SK-N-SH treated with all-trans-retinoic acid at 6 μM for 48 hours (cell line): ENCODE measurements at regions not wholly inside any gene's neighbourhood (a gene's known extent, or its start where the extent isn't known, plus 50 kb on each side); places are given as distances from the start of the nearest gene placed in this dataset.

Source experiments
- ARNTL ChIP-seq: fragments of 450-650 bp; formaldehyde crosslinking; IDR thresholded peaks from 2 replicates; pipeline ENCODE4 v1.5.0; 2020; ENCODE audit warnings: low read depth, mild to moderate bottlenecking, moderate library complexity, borderline replicate concordance
- CSDC2 ChIP-seq: fragments of 250-450 bp; sonication (Bioruptor Pico); IDR thresholded peaks from 2 replicates; pipeline ENCODE4 v1.5.0; 2020; ENCODE audit warnings: mild to moderate bottlenecking, moderate library complexity
- ISL1 ChIP-seq: fragments of 250-450 bp; sonication (Bioruptor Pico); IDR thresholded peaks from 2 replicates; pipeline ENCODE4 v2.1.2; 2022; ENCODE audit warnings: mild to moderate bottlenecking, moderate library complexity
- RARB ChIP-seq: fragments of 250-450 bp; sonication (Bioruptor Pico); IDR thresholded peaks from 2 replicates; pipeline ENCODE4 v1.8.0; 2021; ENCODE audit warnings: mild to moderate bottlenecking, moderate library complexity
- TCF4 ChIP-seq: fragments of 250-450 bp; sonication (Bioruptor Pico); IDR thresholded peaks from 2 replicates; pipeline ENCODE4 v1.8.0; 2021; ENCODE audit warnings: mild to moderate bottlenecking, moderate library complexity, borderline replicate concordance
- ZC3H10 ChIP-seq: fragments of 250-450 bp; sonication (Bioruptor Pico); IDR thresholded peaks from 2 replicates; pipeline ENCODE4 v1.5.1; 2021; ENCODE audit warnings: mild to moderate bottlenecking, moderate library complexity
- ZFP3 ChIP-seq: fragments of 250-450 bp; sonication (Bioruptor Pico); IDR thresholded peaks from 2 replicates; pipeline ENCODE4 v1.5.0; 2020; ENCODE audit warnings: mild to moderate bottlenecking, moderate library complexity
- ZNF70 ChIP-seq: fragments of 450-650 bp; formaldehyde crosslinking; IDR thresholded peaks from 2 replicates; pipeline ENCODE4 v1.5.0; 2020; ENCODE audit warnings: mild to moderate bottlenecking, moderate library complexity
- ZNF8 ChIP-seq: fragments of 450-650 bp; formaldehyde crosslinking; IDR thresholded peaks from 2 replicates; pipeline ENCODE4 v1.5.0; 2020; ENCODE audit warnings: mild to moderate bottlenecking, moderate library complexity
- TF ChIP-seq, protein P1 (sequence below): fragments of 250-450 bp; sonication (Bioruptor Pico); IDR thresholded peaks from 2 replicates; pipeline ENCODE4 v1.8.0; 2020; ENCODE audit warnings: mild to moderate bottlenecking, moderate library complexity, borderline replicate concordance

DNA sequence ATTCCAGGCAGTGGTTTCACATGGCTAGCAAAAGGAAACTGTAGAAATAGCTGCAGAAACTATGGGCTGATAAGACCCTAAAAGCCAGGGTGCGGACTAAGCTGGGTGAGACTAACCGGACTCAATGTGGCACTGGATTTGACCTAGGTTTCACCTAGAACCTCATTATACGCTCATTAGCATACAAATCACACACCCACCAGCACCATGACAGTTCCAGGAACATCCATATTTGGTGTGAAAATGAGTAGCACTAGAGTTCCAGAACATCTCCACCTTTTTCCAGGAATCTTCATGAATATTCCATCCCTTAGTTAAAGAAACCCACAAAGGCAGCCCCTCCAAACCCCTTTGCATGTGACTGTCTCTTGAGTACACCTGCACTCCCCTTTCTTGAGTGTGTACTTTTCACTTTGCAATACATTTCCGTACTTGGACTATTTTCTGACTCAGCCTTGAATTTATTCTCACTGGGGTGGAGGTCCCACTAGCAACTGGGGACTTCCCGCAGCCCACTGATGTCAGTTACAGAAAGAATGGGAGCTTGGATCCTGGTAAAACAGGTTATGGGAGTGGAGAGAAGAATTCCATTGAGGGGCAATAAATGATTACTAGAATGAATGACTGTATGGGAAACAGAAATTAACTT is 58.0 kb upstream of the SPATA31C2 start:
- TF ChIP-seq, protein P1, sequence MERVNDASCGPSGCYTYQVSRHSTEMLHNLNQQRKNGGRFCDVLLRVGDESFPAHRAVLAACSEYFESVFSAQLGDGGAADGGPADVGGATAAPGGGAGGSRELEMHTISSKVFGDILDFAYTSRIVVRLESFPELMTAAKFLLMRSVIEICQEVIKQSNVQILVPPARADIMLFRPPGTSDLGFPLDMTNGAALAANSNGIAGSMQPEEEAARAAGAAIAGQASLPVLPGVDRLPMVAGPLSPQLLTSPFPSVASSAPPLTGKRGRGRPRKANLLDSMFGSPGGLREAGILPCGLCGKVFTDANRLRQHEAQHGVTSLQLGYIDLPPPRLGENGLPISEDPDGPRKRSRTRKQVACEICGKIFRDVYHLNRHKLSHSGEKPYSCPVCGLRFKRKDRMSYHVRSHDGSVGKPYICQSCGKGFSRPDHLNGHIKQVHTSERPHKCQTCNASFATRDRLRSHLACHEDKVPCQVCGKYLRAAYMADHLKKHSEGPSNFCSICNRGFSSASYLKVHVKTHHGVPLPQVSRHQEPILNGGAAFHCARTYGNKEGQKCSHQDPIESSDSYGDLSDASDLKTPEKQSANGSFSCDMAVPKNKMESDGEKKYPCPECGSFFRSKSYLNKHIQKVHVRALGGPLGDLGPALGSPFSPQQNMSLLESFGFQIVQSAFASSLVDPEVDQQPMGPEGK = no peak
- TF ChIP-seq ARNTL = no peak
- TF ChIP-seq ZFP3 = no peak
- TF ChIP-seq TCF4 (CRISPR knock-in tag) = no peak
- no peak for TF ChIP-seq CSDC2
- TF ChIP-seq ZNF70 (CRISPR knock-in tag) = no peak
- TF ChIP-seq ZNF8 (CRISPR knock-in tag) = no peak
- no peak for TF ChIP-seq ISL1 (CRISPR knock-in tag)
- TF ChIP-seq ZC3H10 = no peak
- no peak for TF ChIP-seq RARB (CRISPR knock-in tag)
